ENCODE measurements at regions not wholly inside any gene's neighbourhood (a gene's known extent, or its start where the extent isn't known, plus 50 kb on each side); places are given as distances from the start of the nearest gene placed in this dataset.

DNA sequence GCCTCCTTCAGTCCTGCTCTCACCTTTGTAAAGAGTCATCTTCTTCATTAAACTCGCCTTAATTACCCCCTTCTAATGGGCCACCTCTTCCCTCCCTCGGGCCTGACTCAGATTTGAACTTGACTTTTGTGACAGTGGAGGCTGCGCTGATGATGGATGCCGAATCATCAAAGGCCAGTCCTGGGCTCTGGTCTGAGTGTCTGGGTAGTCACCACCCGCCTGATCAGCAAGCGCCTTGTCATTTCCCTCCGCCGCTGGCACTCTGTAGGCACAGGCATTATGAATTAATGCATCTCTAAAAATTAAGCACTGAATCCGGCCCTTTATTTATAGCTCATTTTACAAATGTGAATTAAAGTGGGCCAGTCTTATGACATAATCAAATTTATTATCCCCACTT lies 116.7 kb upstream of the PROK2 start:
- TF ChIP-seq, protein P1, sequence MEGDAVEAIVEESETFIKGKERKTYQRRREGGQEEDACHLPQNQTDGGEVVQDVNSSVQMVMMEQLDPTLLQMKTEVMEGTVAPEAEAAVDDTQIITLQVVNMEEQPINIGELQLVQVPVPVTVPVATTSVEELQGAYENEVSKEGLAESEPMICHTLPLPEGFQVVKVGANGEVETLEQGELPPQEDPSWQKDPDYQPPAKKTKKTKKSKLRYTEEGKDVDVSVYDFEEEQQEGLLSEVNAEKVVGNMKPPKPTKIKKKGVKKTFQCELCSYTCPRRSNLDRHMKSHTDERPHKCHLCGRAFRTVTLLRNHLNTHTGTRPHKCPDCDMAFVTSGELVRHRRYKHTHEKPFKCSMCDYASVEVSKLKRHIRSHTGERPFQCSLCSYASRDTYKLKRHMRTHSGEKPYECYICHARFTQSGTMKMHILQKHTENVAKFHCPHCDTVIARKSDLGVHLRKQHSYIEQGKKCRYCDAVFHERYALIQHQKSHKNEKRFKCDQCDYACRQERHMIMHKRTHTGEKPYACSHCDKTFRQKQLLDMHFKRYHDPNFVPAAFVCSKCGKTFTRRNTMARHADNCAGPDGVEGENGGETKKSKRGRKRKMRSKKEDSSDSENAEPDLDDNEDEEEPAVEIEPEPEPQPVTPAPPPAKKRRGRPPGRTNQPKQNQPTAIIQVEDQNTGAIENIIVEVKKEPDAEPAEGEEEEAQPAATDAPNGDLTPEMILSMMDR (IDR thresholded peaks at IDR 0.05) = no peak
- no peak for TF ChIP-seq POLR2A (IDR thresholded peaks at IDR 0.05)
